Neutrophil (primary cell): ENCODE measurements at regions not wholly inside any gene's neighbourhood (a gene's known extent, or its start where the extent isn't known, plus 50 kb on each side); places are given as distances from the start of the nearest gene placed in this dataset.

Experiments
- H3K27ac ChIP-seq: fragments of 200-600 bp; sonication (generic); 2 replicates; pipeline ENCODE4 v1.5.1; 2016; ENCODE audit warnings: mild to moderate bottlenecking, moderate library complexity
- H3K27me3 ChIP-seq: fragments of 200-600 bp; sonication (generic); 2 replicates; pipeline ENCODE4 v1.6.0; 2016; ENCODE audit warnings: mild to moderate bottlenecking
- H3K36me3 ChIP-seq: fragments of 200-600 bp; sonication (generic); 2 replicates; pipeline ENCODE4 v1.5.1; 2017
- H3K4me1 ChIP-seq, 2 experiments: fragments of 200-600 bp in 1 of 2; sonication (generic) in 1 of 2; 1 replicate in 1 of 2; 2 replicates in 1 of 2; pipeline versions ENCODE4 v1.5.1 to v1.6.1; 2013 to 2016; ENCODE audit warnings: low read depth in 1 of 2, low read length in 1 of 2, mild to moderate bottlenecking in 1 of 2, moderate library complexity in 1 of 2; ENCODE audit not compliant: control insufficient read depth in 1 of 2, insufficient read depth in 1 of 2
- H3K4me3 ChIP-seq, 2 experiments: fragments of 200-600 bp in 1 of 2; sonication (generic) in 1 of 2; 1 replicate in 1 of 2; 2 replicates in 1 of 2; pipeline ENCODE4 v1.5.1; 2013 to 2016; ENCODE audit warnings: low read depth in 1 of 2, low read length in 1 of 2, mild to moderate bottlenecking in 1 of 2, moderate library complexity in 1 of 2
- H3K9me3 ChIP-seq: fragments of 200-600 bp; sonication (generic); 2 replicates; pipeline ENCODE4 v1.5.1; 2016
- CTCF ChIP-seq: fragments of 200-600 bp; sonication (generic); IDR thresholded peaks from 2 replicates; pipeline ENCODE4 v1.5.1; 2016; ENCODE audit warnings: antibody characterized with exemption

- no peak overlapping the region for H3K27ac ChIP-seq
- no peaks in the 10 kb centered on the region for H3K9me3 ChIP-seq
- no peak for TF ChIP-seq CTCF
- H3K27me3 ChIP-seq = no peaks in the 10 kb centered on the region
- no peaks in the 10 kb centered on the region for H3K36me3 ChIP-seq
- no peak overlapping the region for H3K4me3 ChIP-seq
- H3K4me1 ChIP-seq = no peaks in the 10 kb centered on the region
These were observed 71.7 kb downstream of the RPLP1 start for GRCh38 chr15:69524296-69524695.

GRCh38 chr15:69524814-69525213 is 72.2 kb downstream of the RPLP1 start:
- no peaks in the 10 kb centered on the region for H3K9me3 ChIP-seq
- no peak for TF ChIP-seq CTCF
- no peaks in the 10 kb centered on the region for H3K27me3 ChIP-seq
- no peaks in the 10 kb centered on the region for H3K36me3 ChIP-seq
- no peaks in the 10 kb centered on the region for H3K4me1 ChIP-seq
- no peak overlapping the region for H3K27ac ChIP-seq
- no peak overlapping the region for H3K4me3 ChIP-seq

DNA sequence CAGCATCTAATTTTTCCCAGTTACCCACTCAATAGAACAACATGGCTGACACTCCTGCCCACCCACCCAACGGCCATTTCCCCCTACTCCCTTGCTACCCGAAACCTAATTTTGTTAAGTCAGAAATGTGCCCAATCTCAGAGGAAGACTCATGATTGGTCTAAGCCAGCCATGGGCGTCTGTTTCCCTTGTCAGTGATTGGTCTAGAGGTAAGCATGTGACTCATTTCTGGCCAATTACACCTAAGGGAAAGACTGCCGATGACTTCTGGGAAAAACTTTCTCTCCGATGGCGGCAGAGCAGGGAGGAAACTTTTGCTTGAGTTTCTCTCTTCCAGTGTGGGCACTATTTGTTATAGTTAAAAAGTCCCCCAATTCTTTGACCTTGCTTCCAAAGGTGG is 72.9 kb downstream of the RPLP1 start:
- TF ChIP-seq CTCF = no peak
- Histone ChIP-seq H3K36me3 (no peaks in the 10 kb centered on the region), H3K4me1 (no peaks in the 10 kb centered on the region), H3K4me3 (no peak overlapping the region), H3K9me3 (no peaks in the 10 kb centered on the region), H3K27ac (no peak overlapping the region), H3K27me3 (no peaks in the 10 kb centered on the region)

DNA sequence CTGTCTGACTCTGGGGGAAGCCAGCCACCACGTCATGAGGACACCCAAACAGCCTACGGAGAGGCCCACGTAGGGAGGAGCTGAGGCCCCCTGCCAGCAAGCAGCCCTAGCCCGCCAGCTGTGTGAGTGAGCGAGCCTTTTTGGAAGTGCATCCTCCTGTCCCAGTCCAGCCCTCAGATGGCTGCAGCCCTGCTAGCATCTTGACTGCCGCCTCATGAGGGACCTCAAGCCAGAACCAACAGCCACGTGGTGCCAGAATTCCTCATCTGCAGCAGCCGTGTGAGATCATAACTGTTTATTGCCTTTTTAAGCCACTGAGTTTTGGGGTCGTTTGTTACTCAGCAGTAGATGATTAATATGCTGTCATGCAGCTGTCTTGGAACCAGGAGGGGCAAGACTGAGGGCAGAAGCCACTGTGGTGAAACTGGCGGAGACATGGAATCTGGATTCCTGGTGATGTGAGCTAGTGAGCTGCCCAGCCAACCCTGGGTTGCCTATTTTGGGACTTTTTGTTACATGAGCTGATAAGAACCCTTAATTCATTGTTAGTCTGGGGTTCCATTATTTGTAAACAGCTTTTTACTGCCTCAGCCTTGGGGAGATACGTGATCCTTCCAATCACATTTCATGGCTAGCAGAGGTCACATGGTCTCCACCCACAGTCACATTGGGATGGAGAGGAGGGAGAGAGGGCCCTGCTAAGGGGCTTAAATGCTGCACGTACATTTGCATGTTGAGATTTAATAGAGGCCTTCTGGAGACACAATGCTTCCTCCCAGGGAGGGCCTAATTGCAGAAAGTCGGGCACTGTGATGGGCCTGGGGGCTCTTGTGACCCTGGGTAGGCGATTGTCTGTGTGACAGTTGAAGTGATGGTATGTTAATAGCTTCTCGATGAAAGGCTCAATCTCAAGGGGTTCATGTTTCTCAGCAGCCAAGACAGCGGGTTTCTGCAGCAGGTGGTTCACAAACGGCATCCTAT is 73.8 kb downstream of the RPLP1 start:
- H3K4me1 ChIP-seq = no peaks in the 10 kb centered on the region
- no peaks in the 10 kb centered on the region for H3K36me3 ChIP-seq
- no peak for TF ChIP-seq CTCF
- no peaks in the 10 kb centered on the region for H3K27me3 ChIP-seq
- no peaks in the 10 kb centered on the region for H3K9me3 ChIP-seq
- H3K27ac ChIP-seq = no peak overlapping the region
- H3K4me3 ChIP-seq = no peak overlapping the region

DNA sequence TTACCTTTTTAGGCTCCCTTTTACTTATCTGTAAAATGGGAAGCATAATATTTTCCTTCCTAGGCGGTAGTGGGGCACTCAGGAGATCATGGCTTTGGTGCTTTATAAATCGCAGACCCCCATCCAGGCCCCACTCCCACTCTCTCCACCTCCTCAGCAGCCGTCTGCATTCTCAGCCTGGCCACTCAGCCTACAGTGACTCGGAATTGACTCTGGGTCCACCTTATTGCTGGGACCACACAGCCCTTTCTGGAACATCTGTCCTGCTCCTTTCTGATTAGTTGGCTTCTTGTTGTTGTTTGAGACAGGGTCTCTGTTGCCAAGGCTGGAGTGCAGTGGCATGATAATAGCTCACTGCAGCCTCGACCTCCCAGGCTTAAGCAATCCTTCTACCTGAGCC is 76.5 kb downstream of the RPLP1 start:
- Histone ChIP-seq H3K27me3 (no peaks in the 10 kb centered on the region), H3K27ac (no peak overlapping the region), H3K36me3 (no peaks in the 10 kb centered on the region), H3K9me3 (no peaks in the 10 kb centered on the region), H3K4me3 (no peak overlapping the region), H3K4me1 (no peaks in the 10 kb centered on the region)
- no peak for TF ChIP-seq CTCF
